ENCODE measurements at regions not wholly inside any gene's neighbourhood (a gene's known extent, or its start where the extent isn't known, plus 50 kb on each side); places are given as distances from the start of the nearest gene placed in this dataset.

GRCh38 chr5:74186356-74187315 is 453.9 kb downstream of the ENC1 start:
- TF ChIP-seq EP300 (IDR thresholded peaks at IDR 0.05), result no peak
- TF ChIP-seq CTCF (IDR thresholded peaks at IDR 0.05), result no peak
- TF ChIP-seq POLR2A (IDR thresholded peaks at IDR 0.05), result no peak
- no peak for TF ChIP-seq POLR2AphosphoS5 (IDR thresholded peaks at IDR 0.05)
